Liver (tissue), 7 donors: ENCODE measurements at regions not wholly inside any gene's neighbourhood (a gene's known extent, or its start where the extent isn't known, plus 50 kb on each side); places are given as distances from the start of the nearest gene placed in this dataset.

Experiments
- DNase-seq: peaks from one replicate; pipeline ENCODE4 v3.0.0-alpha.2; 2017; ENCODE audit warnings: low spot score
- H3K27ac ChIP-seq, 2 donors: one replicate each; pipeline ENCODE4 v1.7.0; 2013; ENCODE audit warnings: inconsistent platforms in 2 of 2, low read length in 2 of 2, control low read depth in 1 of 2, low read depth in 1 of 2, mild to moderate bottlenecking in 1 of 2
- H3K27me3 ChIP-seq, 4 donors: one replicate each; pipeline versions ENCODE4 v1.6.1 to v1.7.0; 2013; ENCODE audit warnings: low read length in 3 of 4, inconsistent platforms in 1 of 4, mild to moderate bottlenecking in 1 of 4, moderate library complexity in 1 of 4; ENCODE audit not compliant: control insufficient read depth in 4 of 4, insufficient read depth in 4 of 4
- H3K36me3 ChIP-seq, 4 donors: one replicate each; pipeline versions ENCODE4 v1.6.1 to v1.7.0; 2013; ENCODE audit warnings: low read length in 3 of 4, mild to moderate bottlenecking in 3 of 4, low read depth in 1 of 4, moderate library complexity in 1 of 4; ENCODE audit not compliant: control insufficient read depth in 4 of 4, insufficient read depth in 3 of 4
- H3K4me1 ChIP-seq, 4 donors: one replicate each; pipeline versions ENCODE4 v1.6.1 to v1.7.0; 2013; ENCODE audit warnings: low read length in 3 of 4, mild to moderate bottlenecking in 3 of 4, moderate library complexity in 1 of 4; ENCODE audit not compliant: control insufficient read depth in 4 of 4, insufficient read depth in 4 of 4
- H3K4me3 ChIP-seq, 3 donors: one replicate each; pipeline versions ENCODE4 v1.6.1 to v1.7.0; 2013; ENCODE audit warnings: low read length in 3 of 3, control low read depth in 1 of 3, low read depth in 1 of 3, mild to moderate bottlenecking in 1 of 3
- H3K9ac ChIP-seq, 2 donors: one replicate each; pipeline ENCODE4 v1.7.0; 2013; ENCODE audit warnings: low read length in 2 of 2, mild to moderate bottlenecking in 2 of 2, moderate library complexity in 2 of 2, control low read depth in 1 of 2, low read depth in 1 of 2
- H3K9me3 ChIP-seq, 4 donors: one replicate each; pipeline versions ENCODE4 v1.6.1 to v1.7.0; 2013; ENCODE audit warnings: low read length in 3 of 4; ENCODE audit not compliant: control insufficient read depth in 4 of 4
- ATF3 ChIP-seq: IDR thresholded peaks from 2 replicates; pipeline ENCODE4 v1.6.1; 2016; ENCODE audit warnings: antibody characterized with exemption
- EGR1 ChIP-seq, 2 donors: IDR thresholded peaks; 2 replicates each; pipeline ENCODE4 v1.6.1; 2016 to 2018; ENCODE audit warnings: antibody characterized with exemption in 2 of 2, low read depth in 2 of 2
- FOXA1 ChIP-seq: IDR thresholded peaks from 2 replicates; pipeline ENCODE4 v1.6.1; 2016; ENCODE audit warnings: antibody characterized with exemption
- FOXA2 ChIP-seq: IDR thresholded peaks from 2 replicates; pipeline ENCODE4 v1.6.1; 2016; ENCODE audit warnings: antibody characterized with exemption
- GABPA ChIP-seq, 2 donors: IDR thresholded peaks in 1 of 2; conservative IDR thresholded peaks in 1 of 2; 2 replicates each; pipeline ENCODE4 v1.6.1; 2016; ENCODE audit warnings: antibody characterized with exemption in 2 of 2, mild to moderate bottlenecking in 1 of 2, moderate library complexity in 1 of 2
- HNF4A ChIP-seq, 2 donors: conservative IDR thresholded peaks; 2 replicates each; pipeline ENCODE4 v1.6.1; 2016; ENCODE audit warnings: antibody characterized with exemption in 2 of 2, mild to moderate bottlenecking in 2 of 2
- HNF4G ChIP-seq: IDR thresholded peaks from 2 replicates; pipeline ENCODE4 v1.6.1; 2016; ENCODE audit warnings: antibody characterized with exemption
- JUND ChIP-seq, 2 donors: IDR thresholded peaks; 2 replicates each; pipeline ENCODE4 v1.6.1; 2016; ENCODE audit warnings: antibody characterized with exemption in 2 of 2
- NR2F2 ChIP-seq: IDR thresholded peaks from 2 replicates; pipeline ENCODE4 v1.6.1; 2016; ENCODE audit warnings: antibody characterized with exemption
- RAD21 ChIP-seq, 2 donors: IDR thresholded peaks; 2 replicates each; pipeline ENCODE4 v1.6.1; 2016; ENCODE audit warnings: antibody characterized with exemption in 2 of 2, mild to moderate bottlenecking in 2 of 2
- REST ChIP-seq: IDR thresholded peaks from 2 replicates; pipeline ENCODE4 v1.6.1; 2016; ENCODE audit warnings: antibody characterized with exemption, mild to moderate bottlenecking
- RXRA ChIP-seq, 2 donors: IDR thresholded peaks; 2 replicates each; pipeline ENCODE4 v1.6.1; 2017 to 2018; ENCODE audit warnings: antibody characterized with exemption in 2 of 2, mild to moderate bottlenecking in 1 of 2
- SP1 ChIP-seq: IDR thresholded peaks from 2 replicates; pipeline ENCODE4 v1.6.1; 2018; ENCODE audit warnings: antibody characterized with exemption, mild to moderate bottlenecking
- TAF1 ChIP-seq: conservative IDR thresholded peaks from 2 replicates; pipeline ENCODE4 v1.6.1; 2016; ENCODE audit warnings: antibody characterized with exemption, mild to moderate bottlenecking
- YY1 ChIP-seq: IDR thresholded peaks from 2 replicates; pipeline ENCODE4 v1.6.1; 2016; ENCODE audit warnings: antibody characterized with exemption, mild to moderate bottlenecking
- WGBS: extraction: QIAGEN DNeasy Blood & Tissue Kit; methylation state at CpG from one replicate; pipeline ENCODE4 v1.1.7; 2013; 5-methylcytosine and 5-hydroxymethylcytosine counted together
- TF ChIP-seq, protein P1 (sequence below): IDR thresholded peaks from 2 replicates; pipeline ENCODE4 v1.6.1; 2016; ENCODE audit warnings: antibody characterized with exemption
- donor health status: healthy.
- donor health status: healthy.
- donor health status: healthy.
- donor health status: healthy.

GRCh38 chr9:28598408-28598807, 1025.1 kb upstream of the C9orf72 start:
- H3K36me3 ChIP-seq, result no peaks in the 10 kb centered on the region
- DNase-seq, result no peak
- no peaks in the 10 kb centered on the region for H3K27me3 ChIP-seq
- no peaks in the 10 kb centered on the region for H3K4me1 ChIP-seq
- H3K4me3 ChIP-seq, result no peak overlapping the region
- TF ChIP-seq RAD21 (IDR thresholded peaks at IDR 0.05) (no peak), TAF1 (no peak), REST (no peak), EGR1 (IDR thresholded peaks at IDR 0.05; ENCODE audit: low read depth in 2 of 2) (no peak), RXRA (IDR thresholded peaks at IDR 0.05) (no peak), SP1 (no peak), FOXA2 (no peak), HNF4G (no peak), HNF4A (conservative IDR thresholded peaks at IDR 0.05) (no peak), YY1 (no peak)
- H3K9ac ChIP-seq, result no peak overlapping the region
- WGBS, result 61% methylated on average over 3 of the region's 3 CpGs
- no peaks in the 10 kb centered on the region for H3K9me3 ChIP-seq
- no peak overlapping the region for H3K27ac ChIP-seq

DNA sequence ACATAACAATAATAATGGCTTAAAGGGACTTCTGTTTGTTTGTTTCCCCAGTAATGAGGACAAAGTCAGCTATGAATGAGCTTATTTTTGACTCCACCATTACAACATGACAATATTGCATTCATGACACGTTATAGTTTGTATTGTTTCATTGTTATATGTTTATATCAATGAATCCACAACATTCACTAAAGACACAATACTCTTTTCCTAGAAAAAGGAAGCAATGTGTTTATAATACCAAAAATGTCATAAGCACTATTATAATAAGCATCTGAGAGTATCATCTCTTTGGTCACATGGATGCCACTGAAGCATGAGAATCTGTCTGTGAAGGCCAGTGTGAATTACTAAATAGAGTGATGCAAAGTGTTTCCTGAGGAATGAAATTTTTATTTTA, 1026.9 kb upstream of the C9orf72 start:
- Histone ChIP-seq H3K9me3 (no peaks in the 10 kb centered on the region), H3K9ac (no peak overlapping the region), H3K36me3 (no peaks in the 10 kb centered on the region), H3K4me3 (no peak overlapping the region), H3K4me1 (no peaks in the 10 kb centered on the region), H3K27me3 (no peaks in the 10 kb centered on the region), H3K27ac (no peak overlapping the region)
- TF ChIP-seq NR2F2 (no peak), GABPA (IDR thresholded peaks at IDR 0.05 in 1 of 2, conservative IDR thresholded peaks at IDR 0.05 in 1 of 2) (no peak), HNF4G (no peak), RAD21 (IDR thresholded peaks at IDR 0.05) (no peak), ATF3 (no peak), YY1 (no peak), JUND (IDR thresholded peaks at IDR 0.05) (no peak), RXRA (IDR thresholded peaks at IDR 0.05) (no peak), FOXA1 (no peak), FOXA2 (no peak), TAF1 (no peak)
- TF ChIP-seq, protein P1, sequence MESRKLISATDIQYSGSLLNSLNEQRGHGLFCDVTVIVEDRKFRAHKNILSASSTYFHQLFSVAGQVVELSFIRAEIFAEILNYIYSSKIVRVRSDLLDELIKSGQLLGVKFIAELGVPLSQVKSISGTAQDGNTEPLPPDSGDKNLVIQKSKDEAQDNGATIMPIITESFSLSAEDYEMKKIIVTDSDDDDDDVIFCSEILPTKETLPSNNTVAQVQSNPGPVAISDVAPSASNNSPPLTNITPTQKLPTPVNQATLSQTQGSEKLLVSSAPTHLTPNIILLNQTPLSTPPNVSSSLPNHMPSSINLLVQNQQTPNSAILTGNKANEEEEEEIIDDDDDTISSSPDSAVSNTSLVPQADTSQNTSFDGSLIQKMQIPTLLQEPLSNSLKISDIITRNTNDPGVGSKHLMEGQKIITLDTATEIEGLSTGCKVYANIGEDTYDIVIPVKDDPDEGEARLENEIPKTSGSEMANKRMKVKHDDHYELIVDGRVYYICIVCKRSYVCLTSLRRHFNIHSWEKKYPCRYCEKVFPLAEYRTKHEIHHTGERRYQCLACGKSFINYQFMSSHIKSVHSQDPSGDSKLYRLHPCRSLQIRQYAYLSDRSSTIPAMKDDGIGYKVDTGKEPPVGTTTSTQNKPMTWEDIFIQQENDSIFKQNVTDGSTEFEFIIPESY, result no peak
- 58% methylated on average over 1 of the region's 1 CpG for WGBS
- DNase-seq, result no peak
